GM19467 (cell line): ENCODE measurements at regions not wholly inside any gene's neighbourhood (a gene's known extent, or its start where the extent isn't known, plus 50 kb on each side); places are given as distances from the start of the nearest gene placed in this dataset.
"Not testable (repeated sequence)": the region's sequence is repeated elsewhere in the genome, so short reads cannot be mapped to it uniquely, and the experiment has no call there.

ENCODE experiments used
- ATAC-seq: cut with Tn5 transposase; IDR thresholded peaks from one replicate; pipeline ENCODE4 v1.9.1; 2021; ENCODE audit warnings: mild to moderate bottlenecking, moderate library complexity; ENCODE audit not compliant: unreplicated experiment

DNA sequence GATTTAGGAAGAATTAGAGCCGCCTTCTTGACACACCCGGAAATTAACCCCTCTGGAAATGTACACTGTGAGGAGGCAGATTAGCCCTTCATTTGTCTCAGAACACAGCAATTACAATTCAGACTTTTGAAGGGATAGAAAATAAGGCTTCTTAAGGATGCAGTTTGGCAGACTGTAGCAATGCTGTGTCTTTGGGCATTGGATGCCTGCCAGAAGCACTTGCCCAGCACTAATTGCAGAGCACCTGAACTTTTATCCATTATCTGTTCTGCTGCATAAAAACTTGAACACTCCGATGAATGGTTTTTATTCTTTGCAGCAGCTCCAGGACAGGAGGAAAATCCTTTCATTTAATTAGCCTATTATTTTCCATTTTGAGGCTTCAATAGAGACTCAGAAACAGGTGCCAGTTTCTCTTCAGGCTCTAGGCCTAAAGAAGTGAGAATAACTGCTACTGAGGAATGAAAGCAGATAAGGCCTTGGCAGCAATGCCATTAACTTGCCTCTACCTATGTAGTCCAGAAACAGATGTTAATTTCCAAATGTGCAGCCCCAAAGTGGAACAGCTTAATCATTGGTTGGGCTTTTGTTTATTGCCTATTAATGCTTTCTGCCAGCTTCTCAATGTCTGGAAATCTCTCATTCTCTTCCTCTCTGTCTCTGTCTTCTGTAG is 418.5 kb downstream of the NSUN3 start:
- ATAC-seq: no peak

DNA sequence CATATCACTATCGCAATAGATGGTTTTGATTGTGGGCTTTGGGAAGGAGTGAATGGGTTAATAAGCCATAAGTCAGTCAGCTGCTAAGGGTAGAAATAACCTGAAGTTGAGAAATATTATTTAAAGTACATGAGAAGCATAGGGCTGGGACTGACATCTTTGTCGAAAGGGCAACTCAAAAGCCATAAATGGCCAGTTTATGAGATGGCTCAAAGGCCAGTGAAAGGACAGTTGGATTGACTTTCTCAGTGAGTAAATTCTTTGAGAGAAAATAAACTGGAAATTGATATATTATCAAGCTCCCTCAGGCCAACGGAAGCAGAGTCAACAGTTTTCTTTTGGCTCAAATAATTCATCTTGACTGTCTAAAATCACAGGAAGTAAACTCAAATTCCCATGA is 419.8 kb downstream of the NSUN3 start:
- no peak for ATAC-seq

DNA sequence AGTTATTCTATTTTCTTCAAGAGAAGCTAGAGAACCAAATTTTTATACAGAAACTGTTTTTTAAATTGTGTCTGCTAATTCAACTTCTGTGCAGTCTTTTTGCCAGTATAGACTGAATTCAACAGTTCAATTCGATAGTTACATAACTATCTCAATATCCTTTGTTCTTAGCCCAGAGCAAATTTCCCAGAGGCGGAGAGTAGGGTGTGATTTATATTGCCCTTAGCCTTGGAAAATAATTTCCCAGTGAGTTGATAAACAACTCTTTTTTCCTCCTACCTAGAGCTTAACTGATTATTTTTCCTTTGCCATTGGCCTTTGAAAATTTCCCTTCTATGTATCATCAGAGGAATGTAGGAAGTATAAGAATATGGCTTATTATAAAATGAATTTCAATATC is 420.5 kb downstream of the NSUN3 start:
- no peak for ATAC-seq

DNA sequence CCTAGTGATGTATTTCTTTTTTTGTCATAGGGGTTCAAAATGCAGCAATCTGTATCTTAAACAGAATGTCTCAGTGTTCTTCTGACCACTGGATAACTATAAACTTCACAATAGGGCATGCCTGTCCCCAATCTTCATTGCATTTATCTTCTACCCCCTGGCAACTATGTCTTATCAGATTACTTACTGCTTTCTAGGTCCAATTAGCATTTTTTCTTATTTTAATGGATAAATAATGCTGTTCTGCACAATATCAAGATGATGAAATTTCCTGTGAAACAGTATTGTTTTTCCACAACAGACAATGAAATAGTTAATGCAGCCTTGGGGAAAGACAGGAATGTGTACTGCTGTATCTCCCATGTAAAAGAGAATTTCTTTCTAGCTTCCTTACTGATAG is 432.1 kb downstream of the NSUN3 start:
- no peak for ATAC-seq

DNA sequence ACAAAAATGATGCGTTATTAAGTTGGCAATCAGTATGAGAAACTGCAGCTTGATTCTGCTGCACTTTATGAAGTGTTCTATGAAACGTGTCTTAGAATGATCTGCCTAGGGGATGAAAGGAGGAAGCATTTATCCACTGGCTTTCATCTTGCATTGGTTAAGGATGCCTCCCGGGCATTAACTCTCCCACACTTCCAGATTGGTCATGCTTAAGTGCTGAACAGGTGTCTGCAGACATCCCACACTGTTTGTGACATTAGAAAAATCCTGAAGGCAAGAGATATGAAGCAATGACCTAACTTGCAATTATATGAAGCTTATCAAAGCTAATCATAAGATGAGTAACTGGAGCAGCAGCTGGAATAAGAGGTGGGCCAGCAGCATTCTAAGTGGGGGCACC is 437.3 kb downstream of the NSUN3 start:
- ATAC-seq: no peak

DNA sequence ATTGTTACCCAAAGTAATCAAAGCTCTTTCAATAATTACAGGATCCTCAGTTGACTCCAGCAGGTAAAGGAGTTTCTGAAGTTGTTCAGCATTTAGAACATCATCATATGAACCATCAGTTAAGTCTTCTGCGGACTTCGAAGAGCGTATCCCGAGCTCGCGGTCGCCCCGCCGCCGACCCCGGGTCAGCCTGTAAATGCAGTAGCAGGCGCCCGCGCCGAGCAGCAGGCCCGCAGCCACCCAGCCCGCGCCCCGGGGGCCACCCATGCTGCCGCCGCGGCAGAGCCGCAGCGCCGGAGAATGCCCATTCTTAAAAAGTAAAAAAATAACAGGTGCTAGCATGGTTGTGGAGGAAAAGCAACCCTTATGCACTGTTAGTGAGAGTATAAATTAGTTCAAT is 444.5 kb downstream of the NSUN3 start:
- not testable (repeated sequence) for ATAC-seq

DNA sequence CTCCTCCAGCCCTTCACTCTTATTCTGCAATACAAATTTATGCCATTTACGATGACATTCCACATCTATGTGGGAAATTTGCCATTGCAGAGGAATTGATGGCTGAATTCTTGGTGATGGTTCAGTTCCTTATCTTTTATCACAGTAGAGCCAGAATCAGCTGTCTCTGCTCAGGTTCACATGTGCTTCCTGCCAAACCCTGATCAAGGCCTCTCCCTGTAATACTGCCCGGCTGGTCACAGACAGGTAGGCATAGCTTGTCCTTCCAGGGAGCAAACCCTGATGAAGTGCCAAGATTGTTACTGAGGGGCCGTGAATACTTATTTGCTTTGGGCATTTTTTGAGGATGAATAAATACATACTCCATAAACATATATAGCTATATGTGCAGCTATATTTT is 450.0 kb downstream of the NSUN3 start:
- no peak for ATAC-seq

DNA sequence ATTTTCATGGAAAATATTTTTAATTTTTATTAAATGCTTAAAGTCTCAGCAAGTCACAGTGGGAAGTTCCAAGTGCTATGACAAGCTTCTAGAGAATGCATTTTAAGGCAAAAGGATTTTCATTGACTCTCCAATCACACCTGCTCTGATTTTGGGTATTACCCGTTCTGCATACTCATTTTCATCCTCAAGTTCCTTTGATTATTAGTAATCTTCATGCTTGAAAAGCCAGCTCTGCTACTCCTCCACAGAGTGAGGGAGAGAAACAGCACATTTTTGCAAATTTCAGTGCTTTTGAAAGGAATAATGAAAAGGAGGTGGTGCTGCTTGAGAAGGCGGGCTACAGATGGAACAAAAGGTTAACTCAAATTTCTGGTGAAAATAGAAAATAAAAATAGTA is 450.7 kb downstream of the NSUN3 start:
- ATAC-seq: no peak

DNA sequence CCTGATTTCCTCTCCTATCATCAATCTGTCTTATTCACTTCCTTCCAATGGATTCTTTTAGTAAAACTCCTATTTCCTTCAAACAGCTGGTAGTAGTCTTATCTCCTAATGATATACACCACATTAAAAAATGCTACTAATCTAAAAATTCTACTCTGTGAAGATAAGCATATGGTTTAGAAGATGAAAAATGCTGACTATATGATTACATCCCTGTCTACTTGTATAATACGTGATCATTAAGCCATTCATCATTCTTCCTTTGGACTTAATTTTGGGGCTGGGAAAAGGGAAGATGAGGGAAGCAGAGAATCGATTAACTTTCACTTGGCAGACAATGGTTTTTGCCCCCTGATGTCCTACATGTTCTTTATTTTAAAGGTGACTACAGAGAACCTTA is 453.1 kb downstream of the NSUN3 start:
- ATAC-seq: no peak

DNA sequence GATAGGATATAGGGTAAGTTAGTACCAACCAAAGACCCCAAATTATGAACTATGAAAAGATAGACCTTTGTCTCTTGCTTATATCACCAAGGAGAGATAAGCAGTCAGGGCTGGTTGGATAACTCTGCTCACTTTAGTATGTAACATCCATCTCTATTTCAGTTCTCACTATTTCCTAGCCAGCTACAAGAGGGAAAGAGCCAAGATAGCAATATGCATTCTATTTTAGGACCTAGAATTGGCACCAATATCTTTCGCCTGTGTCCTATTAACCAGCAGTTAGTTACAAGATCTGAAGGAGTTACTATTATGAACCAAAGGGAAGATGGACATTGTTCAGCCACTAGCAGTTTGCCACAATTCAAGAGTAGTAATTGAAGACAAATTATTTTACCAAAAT is 457.5 kb downstream of the NSUN3 start:
- ATAC-seq: no peak

DNA sequence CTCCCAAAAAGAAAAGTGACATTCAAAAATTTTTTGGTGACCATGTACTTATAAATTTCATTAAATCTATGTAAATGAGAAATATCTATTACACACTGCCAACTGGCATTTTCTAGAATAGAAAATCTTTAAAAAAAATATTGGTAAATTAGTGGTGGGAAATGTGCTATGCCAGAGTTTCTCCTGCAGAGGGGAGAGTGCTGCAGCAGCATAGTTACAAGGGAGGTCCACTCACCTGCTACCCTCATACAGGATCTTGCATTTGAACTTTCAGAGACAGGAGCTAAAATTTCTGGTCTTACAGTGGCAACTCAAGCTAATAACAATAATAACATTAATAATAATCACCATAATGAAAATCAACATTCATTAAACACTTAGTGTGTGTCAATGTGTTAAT is 459.6 kb downstream of the NSUN3 start:
- ATAC-seq: no peak

DNA sequence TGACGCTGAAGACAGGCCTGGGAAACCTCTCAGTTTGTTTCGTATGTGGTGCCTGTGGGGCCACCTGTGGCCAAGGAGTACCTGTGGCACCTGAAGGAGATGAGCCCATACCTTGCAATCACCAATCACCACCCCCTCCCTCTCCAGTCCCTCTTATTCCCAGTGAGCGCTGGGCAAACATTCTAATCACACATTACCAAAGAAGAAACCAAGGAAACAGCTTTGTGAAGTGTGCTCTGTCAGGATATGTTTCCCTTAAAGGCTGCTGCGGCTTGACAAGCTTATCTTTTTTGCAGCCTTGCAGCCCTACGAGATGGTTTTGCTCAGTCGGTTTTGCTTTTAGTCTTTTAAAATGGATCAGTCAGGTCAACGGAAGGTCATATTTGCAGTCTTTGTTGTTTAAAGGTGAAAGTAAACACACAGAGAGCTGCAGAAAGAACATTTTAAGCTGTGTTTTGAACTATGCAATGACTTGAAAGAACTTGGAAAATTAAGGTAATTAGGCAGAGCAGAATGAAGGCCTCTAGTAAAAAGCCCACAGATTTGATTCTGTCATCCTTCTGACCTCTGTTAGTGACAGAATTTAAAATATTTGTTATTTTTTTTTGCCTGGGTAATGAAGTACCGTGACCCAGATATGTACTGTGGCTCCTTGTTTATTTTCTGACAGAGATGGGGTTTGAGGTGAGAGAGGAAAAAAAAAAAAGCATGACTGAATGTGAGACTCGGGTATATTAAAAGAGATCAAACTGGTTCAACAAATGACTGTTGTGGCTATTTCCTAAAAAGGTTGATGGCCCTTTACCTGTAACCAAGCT is 461.4 kb downstream of the NSUN3 start:
- no peak for ATAC-seq

DNA sequence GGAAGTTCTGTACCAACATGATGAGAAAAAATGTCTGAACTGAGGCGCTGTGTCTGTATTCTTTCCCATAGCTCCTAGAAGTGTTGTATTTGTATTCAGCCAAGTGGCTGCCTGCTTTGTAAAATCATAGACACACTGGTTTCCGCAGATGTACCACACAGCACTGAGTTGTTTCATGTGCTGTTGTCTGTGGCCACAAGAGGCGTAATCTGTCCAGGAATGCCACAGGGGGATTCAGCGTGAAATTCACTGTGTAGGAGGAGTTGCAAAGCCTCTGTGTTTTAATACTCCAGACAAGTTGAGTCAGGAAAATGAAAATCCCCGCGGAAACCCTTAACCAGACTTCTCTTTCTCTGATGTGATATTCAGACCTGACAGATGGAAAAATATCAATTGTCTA is 462.2 kb downstream of the NSUN3 start:
- ATAC-seq: no peak

DNA sequence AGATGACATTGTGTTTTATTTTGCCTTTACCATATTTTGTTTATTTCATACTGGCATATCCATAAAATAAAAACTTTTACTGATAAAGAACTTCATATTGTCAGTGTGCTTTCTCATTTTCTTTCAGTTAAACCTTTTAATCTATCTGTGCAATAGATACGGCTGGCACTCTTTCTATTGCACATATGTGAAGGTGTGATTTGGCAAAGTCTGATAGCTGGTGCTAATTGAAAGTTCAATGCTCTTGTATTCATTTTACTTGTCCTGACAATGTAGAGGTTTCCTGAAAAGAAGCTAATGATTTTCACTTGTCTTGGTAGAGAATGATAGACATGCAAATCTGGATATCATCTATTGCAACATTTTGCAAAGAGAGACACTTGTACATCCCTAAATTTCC is 467.0 kb downstream of the NSUN3 start:
- ATAC-seq: no peak

DNA sequence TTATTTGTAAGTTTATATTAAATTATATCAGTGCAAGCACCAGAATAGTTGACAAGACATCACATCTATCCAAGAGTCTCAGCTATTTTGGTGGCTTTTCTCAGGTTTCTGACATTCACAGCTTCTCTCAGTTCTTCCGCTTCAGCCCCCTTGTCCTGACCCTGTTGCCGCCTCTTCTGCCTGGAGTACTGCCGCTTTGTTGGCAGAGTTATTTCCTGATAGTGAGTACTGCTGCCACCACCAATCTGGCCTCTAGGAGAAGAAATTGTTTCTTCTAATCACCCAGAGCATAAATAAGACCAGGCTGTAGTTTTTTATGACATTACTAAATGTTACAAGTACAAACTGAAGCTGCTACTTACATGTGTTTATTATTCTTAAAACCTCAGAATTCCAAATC is 470.1 kb downstream of the NSUN3 start:
- no peak for ATAC-seq

DNA sequence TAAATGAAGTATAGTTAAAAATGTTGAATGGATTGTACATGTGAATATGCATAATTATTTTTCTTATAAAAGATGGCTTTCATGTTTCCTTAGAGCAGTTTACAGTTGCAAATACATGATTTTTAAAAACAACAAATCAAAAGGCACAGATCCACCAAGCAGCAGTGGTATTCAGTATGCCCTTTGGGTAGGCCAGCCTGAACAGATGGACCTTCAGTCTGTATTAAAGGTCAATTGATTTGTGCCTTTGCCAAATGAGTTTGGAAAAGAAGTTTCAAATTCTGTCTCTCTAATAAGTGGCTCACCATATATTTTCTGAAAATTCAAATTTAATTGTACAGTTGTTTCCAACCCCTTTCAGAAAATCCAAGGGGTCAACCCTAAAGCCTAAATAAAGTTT is 477.1 kb downstream of the NSUN3 start:
- no peak for ATAC-seq

DNA sequence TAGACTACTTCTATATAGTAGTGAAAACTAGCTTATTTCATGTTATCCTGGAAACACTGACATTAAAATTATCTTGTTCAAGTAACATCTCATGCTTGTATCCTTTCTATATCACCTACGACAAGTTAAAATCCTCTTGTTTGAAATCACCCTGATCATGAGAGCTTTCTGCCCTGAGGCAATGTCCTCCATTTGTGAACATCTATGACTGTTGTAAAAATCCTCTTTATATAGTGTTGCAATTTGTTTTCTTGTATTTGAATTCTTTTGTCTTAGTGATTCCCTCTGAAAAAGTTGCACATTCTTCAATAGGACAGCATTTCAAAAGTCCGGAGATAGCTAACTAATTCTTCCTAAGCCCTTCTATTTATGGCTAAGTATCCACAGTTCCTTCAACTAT is 480.3 kb downstream of the NSUN3 start:
- ATAC-seq: no peak

DNA sequence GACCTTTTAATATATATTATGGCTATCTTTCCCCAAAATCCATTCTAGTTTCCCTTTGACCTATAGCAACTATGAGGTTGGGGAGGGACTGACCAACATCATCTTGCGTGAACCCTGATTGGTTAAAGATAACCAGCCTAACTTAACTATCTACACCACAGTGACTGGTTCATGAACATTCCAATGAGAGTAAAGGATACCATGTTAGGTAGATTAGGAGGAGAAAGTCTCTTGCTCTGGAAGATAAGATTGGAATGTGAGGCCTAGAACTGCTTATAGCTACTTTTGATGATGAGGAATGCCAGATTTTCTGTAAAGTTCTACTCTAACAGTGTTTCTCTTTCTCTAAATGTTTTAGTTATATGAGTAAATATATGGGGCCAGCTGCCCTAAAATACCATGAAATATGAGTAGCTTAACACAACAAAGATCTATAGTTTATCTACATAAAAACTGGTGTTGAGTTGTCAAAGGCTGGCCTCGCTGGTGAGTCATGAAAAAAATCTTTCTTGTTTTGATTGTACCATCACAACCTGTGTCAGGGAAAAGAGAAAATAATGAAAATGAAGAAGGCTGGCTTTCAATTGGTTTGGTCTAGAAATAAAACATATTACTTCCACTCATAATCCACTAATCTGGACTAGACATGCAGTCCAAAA is 481.4 kb downstream of the NSUN3 start:
- no peak for ATAC-seq

DNA sequence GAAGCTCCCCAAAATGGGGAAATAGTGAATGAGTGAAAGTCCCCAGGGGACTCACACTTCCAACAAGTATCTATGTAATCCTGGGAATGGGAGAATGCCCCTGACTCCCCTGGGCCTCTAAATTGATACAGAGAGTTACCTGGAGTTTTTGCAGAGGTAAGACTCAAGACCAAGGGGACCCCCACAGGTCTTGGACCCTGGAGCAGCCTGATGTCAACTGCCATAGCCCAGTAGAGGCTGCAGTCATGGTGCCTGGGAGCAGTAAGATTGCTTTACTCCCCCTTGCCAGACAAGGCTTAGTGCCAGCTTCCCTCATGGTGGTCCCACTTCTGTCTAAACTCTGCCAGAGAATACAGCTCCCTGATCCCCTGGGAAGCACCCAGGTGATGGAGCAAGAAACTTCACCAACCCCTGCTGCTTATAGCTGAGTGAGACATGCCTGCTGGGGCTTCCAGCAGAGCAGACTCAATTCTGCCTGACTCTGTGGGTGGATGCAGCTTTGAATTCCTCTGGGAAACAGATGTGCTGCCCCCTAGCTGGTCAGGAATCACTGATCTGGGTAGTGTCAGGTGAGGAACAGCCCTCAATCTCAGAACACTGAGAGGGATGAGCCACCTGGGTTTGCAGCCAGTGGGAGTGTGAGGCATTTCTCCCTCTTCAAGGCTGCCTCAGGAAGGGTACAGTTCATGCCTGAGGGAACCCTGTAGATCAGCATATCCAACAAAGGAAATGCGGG is 485.9 kb downstream of the NSUN3 start:
- ATAC-seq: no peak

DNA sequence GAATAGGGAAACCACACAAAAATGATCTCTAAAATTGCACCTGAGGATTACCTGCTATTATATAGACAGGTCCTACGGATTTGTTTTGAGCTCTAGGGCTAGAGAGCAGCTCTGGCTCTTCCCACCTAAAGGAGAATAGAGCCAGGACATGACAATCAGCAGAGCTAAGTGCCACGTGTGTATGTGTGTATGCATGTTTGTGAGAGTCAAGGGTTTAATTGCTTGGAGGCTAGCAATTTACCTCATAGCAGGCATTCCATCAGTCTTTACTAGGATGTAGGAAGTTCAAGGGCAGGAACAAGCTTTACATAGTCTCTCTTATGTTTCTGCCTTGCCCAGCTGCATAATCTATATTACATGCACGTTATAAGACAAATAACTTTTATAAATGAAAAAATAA is 498.2 kb downstream of the NSUN3 start:
- no peak for ATAC-seq

DNA sequence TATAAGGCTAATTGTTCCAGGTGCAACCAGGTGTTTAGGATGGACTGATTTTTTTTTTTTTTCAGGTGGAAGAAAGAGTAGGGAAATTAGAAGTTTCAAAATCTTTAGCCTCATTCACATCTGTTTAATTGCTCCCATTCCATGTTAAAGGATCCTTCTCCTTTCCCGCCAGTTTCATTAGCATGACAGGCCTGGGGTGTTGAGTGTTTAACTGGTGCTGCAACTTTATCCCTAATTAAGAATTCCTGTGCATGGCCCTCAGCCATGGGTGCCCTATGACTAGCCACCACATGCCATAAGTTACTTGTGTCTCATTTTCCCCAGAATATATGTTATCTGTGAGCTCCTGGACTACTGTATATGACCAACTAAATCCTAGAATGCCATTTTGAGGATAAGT is 501.4 kb downstream of the NSUN3 start:
- no peak for ATAC-seq

DNA sequence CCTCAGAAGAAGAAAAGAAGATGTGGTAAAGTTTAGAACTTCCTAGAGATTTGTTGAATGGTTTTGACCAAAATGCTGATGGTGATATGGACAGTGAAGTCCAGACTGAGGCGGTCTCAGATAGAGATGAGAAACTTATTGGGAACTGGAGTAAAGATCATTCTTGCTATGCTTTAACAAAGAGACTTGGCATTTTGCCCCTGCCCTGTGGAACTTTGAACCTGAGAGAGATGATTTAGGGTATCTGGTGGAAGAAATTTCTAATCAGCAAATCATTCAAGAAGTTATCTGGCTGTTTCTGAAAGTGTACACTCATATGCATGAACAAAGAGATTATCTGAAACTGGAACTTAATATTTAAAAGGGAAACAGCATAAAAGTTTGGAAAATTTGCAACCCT is 505.2 kb downstream of the NSUN3 start:
- no peak for ATAC-seq
